IMR-90 (cell line): ENCODE measurements at regions not wholly inside any gene's neighbourhood (a gene's known extent, or its start where the extent isn't known, plus 50 kb on each side); places are given as distances from the start of the nearest gene placed in this dataset.
"Not testable (repeated sequence)": the region's sequence is repeated elsewhere in the genome, so short reads cannot be mapped to it uniquely, and the experiment has no call there.

ENCODE experiments used
- ATAC-seq: fragments of 200-7000 bp; cut with Tn5 transposase; 2 replicates; pipeline ENCODE4 v1.9.1; 2020; ENCODE audit warnings: low read depth, mild to moderate bottlenecking, moderate library complexity
- BruUV-seq: library from RNA; stranded (reverse); fragments of 400-500 nt; replicated peaks from 2 replicates; lab custom pipeline; 2021; lab: Mats Ljungman, UMichigan
- CTCF ChIA-PET: fragments of 300-600 bp; formaldehyde crosslinking; extraction: SDS; loops from one replicate; lab custom pipeline; 2021; ENCODE audit warnings: antibody characterized with exemption; lab: Yijun Ruan, JAX
- POLR2A ChIA-PET: fragments of 300-600 bp; sonication (Branson Sonifier 250); formaldehyde crosslinking; loops from one replicate; lab custom pipeline; 2022; ENCODE audit warnings: antibody characterized with exemption; ENCODE audit not compliant: unreplicated experiment; lab: Charles Lee
- DNase-seq: peaks from one replicate; pipeline ENCODE4 v3.0.0; 2013
- H2AFZ ChIP-seq: replicated peaks from 2 replicates; pipeline ENCODE3; 2013; ENCODE audit warnings: low read length, mild to moderate bottlenecking; ENCODE audit not compliant: poor library complexity
- H2AK5ac ChIP-seq: 2 replicates; pipeline ENCODE4 v1.6.1; 2013; ENCODE audit warnings: low read depth, low read length, inconsistent platforms
- H2AK9ac ChIP-seq: replicated peaks from 2 replicates; pipeline ENCODE3; 2013; ENCODE audit warnings: mild to moderate bottlenecking, low read depth, low read length, moderate library complexity; ENCODE audit not compliant: poor library complexity
- H2BK120ac ChIP-seq: 2 replicates; pipeline ENCODE4 v1.6.1; 2013; ENCODE audit warnings: low read depth, low read length, inconsistent platforms
- H2BK15ac ChIP-seq: 3 replicates; pipeline ENCODE4 v1.6.1; 2013; ENCODE audit warnings: low read depth, low read length, inconsistent platforms
- H2BK20ac ChIP-seq: 2 replicates; pipeline ENCODE4 v1.6.1; 2013; ENCODE audit warnings: low read depth, mild to moderate bottlenecking, inconsistent platforms, low read length, moderate library complexity
- H2BK5ac ChIP-seq: 2 replicates; pipeline ENCODE4 v1.6.1; 2013; ENCODE audit warnings: mild to moderate bottlenecking, low read depth, low read length, inconsistent platforms; ENCODE audit not compliant: poor library complexity, severe bottlenecking
- H3K14ac ChIP-seq: replicated peaks from 2 replicates; pipeline ENCODE4 v1.6.1; 2013; ENCODE audit warnings: low read depth, low read length, inconsistent platforms
- H3K18ac ChIP-seq: 2 replicates; pipeline ENCODE4 v1.6.1; 2013; ENCODE audit warnings: low read depth, low read length, control low read depth
- H3K23ac ChIP-seq: 2 replicates; pipeline ENCODE4 v1.6.1; 2013; ENCODE audit warnings: low read depth, low read length, inconsistent platforms
- H3K27ac ChIP-seq: 2 replicates; pipeline ENCODE4 v1.5.1; 2013; ENCODE audit warnings: mild to moderate bottlenecking, control low read depth, low read length; ENCODE audit not compliant: insufficient read depth
- H3K27me3 ChIP-seq: 2 replicates; pipeline ENCODE4 v1.6.1; 2013; ENCODE audit warnings: low read length; ENCODE audit not compliant: control insufficient read depth, insufficient read depth
- H3K36me3 ChIP-seq: 2 replicates; pipeline ENCODE4 v1.6.1; 2013; ENCODE audit warnings: low read length, mixed read lengths; ENCODE audit not compliant: control insufficient read depth, insufficient read depth
- H3K4ac ChIP-seq: 2 replicates; pipeline ENCODE4 v1.6.1; 2013; ENCODE audit warnings: low read depth, low read length, inconsistent platforms
- H3K4me1 ChIP-seq: 2 replicates; pipeline ENCODE4 v1.6.1; 2013; ENCODE audit warnings: low read length, mixed read lengths; ENCODE audit not compliant: control insufficient read depth, insufficient read depth
- H3K4me2 ChIP-seq: 2 replicates; pipeline ENCODE4 v1.6.1; 2013; ENCODE audit warnings: low read depth, mild to moderate bottlenecking, control low read depth, low read length, moderate library complexity
- H3K4me3 ChIP-seq: 2 replicates; pipeline ENCODE4 v1.5.1; 2013; ENCODE audit warnings: low read depth, mild to moderate bottlenecking, control low read depth, low read length, moderate library complexity; ENCODE audit not compliant: insufficient read depth
- H3K56ac ChIP-seq: 2 replicates; pipeline ENCODE4 v1.6.1; 2013; ENCODE audit warnings: low read length, inconsistent platforms; ENCODE audit not compliant: insufficient read depth; ENCODE audit errors: extremely low read depth
- H3K79me1 ChIP-seq, 2 experiments: 2 replicates each; pipeline ENCODE4 v1.6.1; 2013; ENCODE audit warnings: low read length in 2 of 2, inconsistent platforms in 1 of 2, low read depth in 1 of 2
- H3K9ac ChIP-seq: 2 replicates; pipeline ENCODE4 v1.6.1; 2013; ENCODE audit warnings: low read depth, low read length, control low read depth
- H3K9me1 ChIP-seq: 2 replicates; pipeline ENCODE4 v1.6.1; 2013; ENCODE audit warnings: low read length, inconsistent platforms; ENCODE audit not compliant: insufficient read depth
- H3K9me3 ChIP-seq: 2 replicates; pipeline ENCODE4 v1.6.1; 2013; ENCODE audit warnings: low read length; ENCODE audit not compliant: control insufficient read depth, insufficient read depth
- H4K20me1 ChIP-seq: 2 replicates; pipeline ENCODE4 v1.6.1; 2013; ENCODE audit warnings: low read length, inconsistent platforms; ENCODE audit not compliant: insufficient read depth
- H4K5ac ChIP-seq: 2 replicates; pipeline ENCODE4 v1.6.1; 2013; ENCODE audit warnings: mild to moderate bottlenecking, low read depth, low read length, control low read depth
- H4K8ac ChIP-seq, 2 experiments: 2 replicates each; pipeline ENCODE4 v1.6.1; 2013; ENCODE audit warnings: low read depth in 2 of 2, low read length in 2 of 2, control low read depth in 1 of 2, inconsistent platforms in 1 of 2
- H4K91ac ChIP-seq: 2 replicates; pipeline ENCODE4 v1.6.1; 2013; ENCODE audit warnings: low read depth, low read length, inconsistent platforms; ENCODE audit not compliant: insufficient read depth
- BHLHE40 ChIP-seq: fragments of 150-350 bp; IDR thresholded peaks from 2 replicates; pipeline ENCODE4 v1.6.1; 2016; ENCODE audit warnings: mild to moderate bottlenecking, low read depth, low read length
- CEBPB ChIP-seq: IDR thresholded peaks from 2 replicates; pipeline ENCODE4 v1.6.1; 2012; ENCODE audit warnings: low read depth, low read length, improper control_type of control experiment
- CHD1 ChIP-seq: IDR thresholded peaks from 2 replicates; pipeline ENCODE4 v1.6.1; 2012; ENCODE audit warnings: low read depth, low read length, improper control_type of control experiment
- ELK1 ChIP-seq: fragments of 150-350 bp; IDR thresholded peaks from 2 replicates; pipeline ENCODE4 v1.6.1; 2016; ENCODE audit warnings: low read depth, mild to moderate bottlenecking, low read length, moderate library complexity, borderline replicate concordance
- POLR2A ChIP-seq: IDR thresholded peaks from 2 replicates; pipeline ENCODE4 v1.6.1; 2012; ENCODE audit warnings: mild to moderate bottlenecking, low read depth, low read length
- RAD21 ChIP-seq: IDR thresholded peaks from 2 replicates; pipeline ENCODE4 v1.6.1; 2012; ENCODE audit warnings: low read length, improper control_type of control experiment
- RFX5 ChIP-seq: IDR thresholded peaks from 2 replicates; pipeline ENCODE4 v1.8.0; 2012; ENCODE audit warnings: low read depth, mild to moderate bottlenecking, low read length, moderate library complexity
- WGBS, 2 experiments: methylation state at CpG; one replicate each; pipeline versions ENCODE4 v1.1.5 to v1.1.7; 2013; ENCODE audit warnings: missing lambda C conversion rate in 2 of 2; ENCODE audit not compliant: insufficient read length in 1 of 2; ENCODE audit errors: extremely low coverage in 2 of 2; 5-methylcytosine and 5-hydroxymethylcytosine counted together
- dilution Hi-C: fragments of 300-500 bp; cut with HindIII; formaldehyde crosslinking; loops from one replicate; pipeline ENCODE4 v1.14.3; 2018; ENCODE audit warnings: low sequenced_read_pairs; ENCODE audit not compliant: unreplicated experiment
- in situ Hi-C: fragments of 300-500 bp; cut with MboI; formaldehyde crosslinking; loops from 3 replicates; pipeline ENCODE4 v1.14.3; 2019; ENCODE audit warnings: low sequenced_read_pairs, inconsistent platforms, mixed read lengths
- intact Hi-C: fragments of 100-400 bp; cut with micrococcal nuclease; formaldehyde crosslinking; loops from 2 replicates; pipeline ENCODE4 v1.10.0; 2022

DNA sequence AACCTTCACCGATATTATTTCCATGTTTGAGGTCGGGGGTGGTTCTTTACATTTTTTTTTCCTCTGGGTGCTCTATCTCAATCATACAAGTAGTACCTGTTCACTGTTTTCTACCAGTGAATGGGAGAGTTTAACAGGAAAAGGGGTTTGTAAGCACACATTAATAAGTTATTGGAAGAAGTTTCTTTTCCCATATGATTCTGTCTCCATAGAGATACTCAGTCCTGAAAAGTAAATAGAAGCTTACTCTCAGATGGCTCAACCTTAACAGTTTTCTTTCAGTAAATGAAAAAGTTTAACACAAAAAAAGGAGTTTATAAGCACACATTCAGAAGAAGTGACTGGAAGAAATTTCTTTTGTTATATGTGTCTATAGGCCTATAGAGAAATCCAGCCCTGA lies 995.6 kb upstream of the SLC39A10 start:
- no peaks in the 10 kb centered on the region for H3K9me1 ChIP-seq
- H3K36me3 ChIP-seq, result no peaks in the 10 kb centered on the region
- intact Hi-C loops (no loop called here), dilution Hi-C loops (no loop called here), in situ Hi-C loops (no loop called here)
- WGBS, 2 experiments, result no CpG with 5 or more reads among the region's 2 CpGs
- ATAC-seq (no peak), DNase-seq (no peak)
- H3K79me1 ChIP-seq, result no peaks in the 10 kb centered on the region
- H3K4me1 ChIP-seq, result no peaks in the 10 kb centered on the region
- no peak overlapping the region for H3K9ac ChIP-seq
- no peak overlapping the region for H3K4me3 ChIP-seq
- H2BK120ac ChIP-seq, result no peak overlapping the region
- H3K56ac ChIP-seq, result no peak overlapping the region
- no peak overlapping the region for H3K18ac ChIP-seq
- peaks cover 4% of the 10 kb centered on the region; the same call in 1 of the 2 replicates for H3K9me3 ChIP-seq
- no peaks in the 10 kb centered on the region for H4K20me1 ChIP-seq
- no peak overlapping the region for H2AK9ac ChIP-seq
- H2BK15ac ChIP-seq, result no peak overlapping the region
- ChIA-PET POLR2A (no interaction called here), CTCF (no interaction called here)
- BruUV-seq, result no TSS peak
- no peak overlapping the region for H3K4me2 ChIP-seq
- TF ChIP-seq BHLHE40 (no peak), ELK1 (no peak), CHD1 (no peak), POLR2A (no peak), RFX5 (no peak), RAD21 (no peak), CEBPB (no peak)
- H4K8ac ChIP-seq, result no peak overlapping the region
- no peak overlapping the region for H3K14ac ChIP-seq
- no peak overlapping the region for H4K91ac ChIP-seq
- H3K23ac ChIP-seq, result no peak overlapping the region
- no peak overlapping the region for H2BK5ac ChIP-seq
- H4K5ac ChIP-seq, result no peak overlapping the region
- H2BK20ac ChIP-seq, result no peak overlapping the region
- H2AFZ ChIP-seq, result no peak overlapping the region
- no peaks in the 10 kb centered on the region for H3K27me3 ChIP-seq
- no peak overlapping the region for H3K4ac ChIP-seq
- H3K27ac ChIP-seq, result no peak overlapping the region
- no peak overlapping the region for H2AK5ac ChIP-seq

- H2BK120ac ChIP-seq, H3K27me3 ChIP-seq, H2AK5ac ChIP-seq, H2BK15ac ChIP-seq, H4K20me1 ChIP-seq, H3K18ac ChIP-seq, CTCF ChIA-PET, ATAC-seq, H3K79me1 ChIP-seq, H3K4me1 ChIP-seq, intact Hi-C loops, H2AFZ ChIP-seq, H2BK5ac ChIP-seq, DNase-seq, H3K9me1 ChIP-seq, H3K23ac ChIP-seq, H2AK9ac ChIP-seq, H3K9ac ChIP-seq, H3K14ac ChIP-seq, H3K4me3 ChIP-seq, H4K5ac ChIP-seq, H3K4me2 ChIP-seq, H3K36me3 ChIP-seq, H3K56ac ChIP-seq, BruUV-seq, dilution Hi-C loops, H4K8ac ChIP-seq, H3K27ac ChIP-seq, H3K9me3 ChIP-seq, H2BK20ac ChIP-seq, POLR2A ChIA-PET, H3K4ac ChIP-seq, H4K91ac ChIP-seq, in situ Hi-C loops: not testable (repeated sequence)
- 73% methylated on average over 4 of the region's 9 CpGs; no CpG with 5 or more reads in 1 of the 2 experiments for WGBS, 2 experiments
Observed at GRCh38 chr2:194639057-194639456, 1018.0 kb upstream of the SLC39A10 start.
